ENCODE measurements at regions not wholly inside any gene's neighbourhood (a gene's known extent, or its start where the extent isn't known, plus 50 kb on each side); places are given as distances from the start of the nearest gene placed in this dataset.

DNA sequence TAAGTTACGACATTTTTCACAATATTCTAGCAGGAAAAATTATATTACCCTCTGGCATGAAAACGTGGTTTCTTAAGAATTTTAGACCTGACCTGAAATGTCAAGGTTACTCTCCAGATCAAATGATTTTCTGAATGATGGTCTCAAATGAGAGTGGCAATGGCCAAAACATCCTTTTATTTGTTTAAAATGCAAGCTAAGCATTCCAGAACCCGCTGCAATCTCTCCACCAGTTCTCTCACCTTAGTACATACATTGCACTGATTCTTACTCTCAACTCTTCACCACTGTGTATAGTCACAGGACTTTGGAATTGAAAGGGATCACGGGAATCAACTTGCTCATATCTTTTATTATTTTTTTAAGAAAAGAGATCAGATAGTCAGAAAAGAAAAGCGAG, 391.6 kb upstream of the LRATD1 start:
- no peak for DNase-seq (ENCODE audit: low spot score)
- CTCF ChIA-PET, result no interaction called here
- POLR2A ChIA-PET (ENCODE audit: low non-redundant PET), result no interaction called here

DNA sequence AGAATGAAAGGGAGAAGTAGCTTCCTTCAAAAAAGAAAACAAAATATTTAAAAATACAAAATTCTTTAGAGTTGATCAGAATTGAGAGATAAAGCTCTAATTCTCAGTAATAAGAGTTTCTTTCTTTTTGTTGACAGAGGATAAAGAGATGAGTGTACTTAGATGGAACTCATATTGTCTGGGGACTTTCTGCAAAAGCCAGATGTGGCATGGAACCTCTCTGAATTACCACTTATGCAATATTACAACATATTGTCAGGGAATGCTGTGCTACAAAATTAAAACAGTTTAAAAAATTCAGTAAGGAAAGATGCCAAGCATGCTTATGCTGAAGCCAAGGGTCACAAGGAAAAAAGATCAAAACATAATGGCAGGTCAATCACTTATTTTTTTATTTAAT, 386.6 kb upstream of the LRATD1 start:
- TF ChIP-seq, protein P1, sequence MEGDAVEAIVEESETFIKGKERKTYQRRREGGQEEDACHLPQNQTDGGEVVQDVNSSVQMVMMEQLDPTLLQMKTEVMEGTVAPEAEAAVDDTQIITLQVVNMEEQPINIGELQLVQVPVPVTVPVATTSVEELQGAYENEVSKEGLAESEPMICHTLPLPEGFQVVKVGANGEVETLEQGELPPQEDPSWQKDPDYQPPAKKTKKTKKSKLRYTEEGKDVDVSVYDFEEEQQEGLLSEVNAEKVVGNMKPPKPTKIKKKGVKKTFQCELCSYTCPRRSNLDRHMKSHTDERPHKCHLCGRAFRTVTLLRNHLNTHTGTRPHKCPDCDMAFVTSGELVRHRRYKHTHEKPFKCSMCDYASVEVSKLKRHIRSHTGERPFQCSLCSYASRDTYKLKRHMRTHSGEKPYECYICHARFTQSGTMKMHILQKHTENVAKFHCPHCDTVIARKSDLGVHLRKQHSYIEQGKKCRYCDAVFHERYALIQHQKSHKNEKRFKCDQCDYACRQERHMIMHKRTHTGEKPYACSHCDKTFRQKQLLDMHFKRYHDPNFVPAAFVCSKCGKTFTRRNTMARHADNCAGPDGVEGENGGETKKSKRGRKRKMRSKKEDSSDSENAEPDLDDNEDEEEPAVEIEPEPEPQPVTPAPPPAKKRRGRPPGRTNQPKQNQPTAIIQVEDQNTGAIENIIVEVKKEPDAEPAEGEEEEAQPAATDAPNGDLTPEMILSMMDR (conservative IDR thresholded peaks at IDR 0.05; ENCODE audit: low read depth), result no peak
- no peak overlapping the region for H3K27ac ChIP-seq
- DNase-seq (ENCODE audit: low spot score), result no peak
- CTCF ChIA-PET, result no interaction called here
- POLR2A ChIA-PET (ENCODE audit: low non-redundant PET), result no interaction called here

More for the DNA sequence above, 391.6 kb upstream of the LRATD1 start:
- TF ChIP-seq, protein P1 (conservative IDR thresholded peaks at IDR 0.05; ENCODE audit: low read depth), result no peak
- no peak overlapping the region for H3K27ac ChIP-seq

DNA sequence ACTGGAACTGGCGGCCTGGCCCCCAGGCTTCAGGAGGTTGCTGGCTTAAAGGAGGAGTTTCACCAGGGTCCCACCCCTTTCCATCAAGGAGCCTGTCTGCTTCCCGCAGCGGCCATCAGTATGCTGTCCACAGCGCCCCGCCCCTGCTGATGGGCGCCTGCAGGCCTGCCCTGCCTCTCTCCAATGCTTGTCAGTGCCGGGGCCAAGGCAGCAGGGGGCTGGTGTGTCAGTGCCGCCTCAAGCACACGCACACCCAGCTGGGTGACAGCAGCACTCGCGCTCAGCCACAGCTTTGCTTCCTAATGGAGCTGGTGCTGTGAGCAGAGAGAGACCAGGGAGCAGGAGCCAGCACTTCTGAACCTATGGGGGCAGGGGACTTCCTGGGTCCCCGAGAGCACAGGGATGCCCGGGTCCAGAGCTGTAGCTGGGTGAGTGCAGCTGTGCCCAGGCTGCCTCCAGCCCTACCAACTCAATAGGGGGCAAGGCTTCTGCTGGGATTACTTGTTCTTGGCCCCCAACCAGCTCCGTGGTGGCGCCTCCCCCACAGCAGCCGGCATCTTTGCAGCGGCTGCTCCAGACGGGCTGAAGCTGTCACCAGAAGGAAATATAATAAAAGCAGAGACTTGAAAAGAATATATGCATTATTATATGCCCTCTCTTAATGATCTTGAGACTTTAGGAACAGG, 377.2 kb upstream of the LRATD1 start:
- H3K27ac ChIP-seq, result no peak overlapping the region
- ChIA-PET POLR2A (ENCODE audit: low non-redundant PET) (no interaction called here), CTCF (no interaction called here)
- TF ChIP-seq, protein P1 (conservative IDR thresholded peaks at IDR 0.05; ENCODE audit: low read depth), result no peak
- no peak for DNase-seq (ENCODE audit: low spot score)

DNA sequence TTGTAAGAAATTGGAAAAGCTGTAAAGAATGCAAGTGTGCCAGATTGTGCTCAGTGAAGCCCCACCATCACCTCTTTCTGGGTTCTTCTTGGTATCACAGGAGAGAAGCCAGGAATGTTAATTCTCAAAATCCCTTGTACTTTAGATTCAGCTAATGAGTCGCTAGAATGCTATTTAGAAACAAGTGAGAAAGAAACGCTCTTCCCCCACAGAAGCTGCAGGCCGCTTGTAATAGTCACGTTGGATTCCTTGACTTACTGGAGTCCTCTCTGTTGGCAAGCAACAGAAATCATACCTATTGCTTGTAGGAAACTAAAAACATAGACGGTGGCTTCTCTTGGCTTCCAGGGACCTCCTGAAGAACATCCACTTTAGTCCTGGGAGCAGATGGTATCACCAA, 375.6 kb upstream of the LRATD1 start:
- DNase-seq (ENCODE audit: low spot score), result peak; percentile 12
- TF ChIP-seq, protein P1 (conservative IDR thresholded peaks at IDR 0.05; ENCODE audit: low read depth), result no peak
- no peak overlapping the region for H3K27ac ChIP-seq
- ChIA-PET CTCF (no interaction called here), POLR2A (ENCODE audit: low non-redundant PET) (no interaction called here)

DNA sequence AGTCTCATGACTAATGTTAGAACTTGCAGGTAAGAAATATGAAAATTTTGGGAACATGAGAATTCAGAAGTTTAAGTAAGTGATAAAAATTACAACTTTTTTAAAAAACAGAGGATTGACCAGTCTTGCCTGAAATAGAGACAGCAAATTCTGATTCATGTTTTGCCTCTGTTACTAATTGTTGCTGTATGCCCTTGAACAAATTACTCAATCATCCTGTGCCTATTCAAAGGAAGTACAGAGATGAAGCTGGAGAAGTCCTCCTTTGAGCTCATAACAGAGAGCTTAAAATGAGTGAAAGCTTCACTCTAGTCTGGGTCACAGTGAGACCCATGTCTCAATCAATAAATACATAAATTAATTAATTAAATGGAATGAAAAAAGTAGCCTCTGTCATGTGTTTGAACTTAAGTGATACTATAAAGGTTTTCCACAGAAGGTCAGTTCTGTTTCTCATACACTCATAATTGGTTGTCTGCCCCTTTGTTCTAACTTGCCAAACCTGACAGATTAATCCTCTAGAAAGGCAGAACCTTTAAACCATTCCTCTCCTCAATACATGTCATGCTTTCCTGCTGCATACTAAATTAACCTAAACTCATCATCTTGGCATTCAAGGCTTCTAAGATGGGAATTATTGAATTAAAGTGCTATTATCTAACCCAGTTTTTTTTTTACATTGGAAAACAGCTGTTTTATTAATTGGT, 374.6 kb upstream of the LRATD1 start:
- TF ChIP-seq, protein P1 (conservative IDR thresholded peaks at IDR 0.05; ENCODE audit: low read depth), result no peak
- ChIA-PET CTCF (interaction anchor here (0.6 kb wide), 1 partner anchor 68 kb away, joined by 3 read pairs; no protein-coding TSS in a partner anchor), POLR2A (ENCODE audit: low non-redundant PET) (no interaction called here)
- H3K27ac ChIP-seq, result no peak overlapping the region
- no peak for DNase-seq (ENCODE audit: low spot score)

DNA sequence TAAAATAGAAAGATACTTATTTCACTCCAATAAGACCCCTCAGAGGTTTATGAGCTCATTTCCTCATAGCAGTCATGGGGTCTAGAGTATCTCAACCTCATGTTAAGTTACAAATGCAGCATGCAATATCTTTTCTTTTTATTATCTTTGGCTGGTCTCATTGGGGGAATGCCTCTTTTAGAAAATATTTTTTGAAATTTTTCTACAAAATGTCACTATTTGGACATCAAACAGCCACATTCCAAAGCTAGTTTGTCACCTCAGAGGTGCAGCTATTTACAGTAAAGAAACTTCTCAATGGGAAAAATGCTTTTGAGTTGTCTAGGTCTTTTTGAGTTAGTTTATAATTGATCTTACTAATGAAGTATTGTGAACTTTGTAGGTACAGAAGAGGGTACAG, 370.7 kb upstream of the LRATD1 start:
- H3K27ac ChIP-seq, result no peak overlapping the region
- TF ChIP-seq, protein P1 (conservative IDR thresholded peaks at IDR 0.05; ENCODE audit: low read depth), result no peak
- DNase-seq (ENCODE audit: low spot score), result no peak
- ChIA-PET POLR2A (ENCODE audit: low non-redundant PET) (no interaction called here), CTCF (no interaction called here)

Data from RWPE1 (cell line).